B cell (primary cell): ENCODE measurements at regions not wholly inside any gene's neighbourhood (a gene's known extent, or its start where the extent isn't known, plus 50 kb on each side); places are given as distances from the start of the nearest gene placed in this dataset.
"Not testable (repeated sequence)": the region's sequence is repeated elsewhere in the genome, so short reads cannot be mapped to it uniquely, and the experiment has no call there.

ENCODE experiments used
- EZH2 ChIP-seq: IDR thresholded peaks from 2 replicates; pipeline ENCODE4 v1.6.1; 2012; ENCODE audit warnings: borderline replicate concordance, low read depth, mild to moderate bottlenecking, moderate library complexity, low read length; ENCODE audit not compliant: insufficient read depth, poor library complexity, severe bottlenecking
- TF ChIP-seq, protein P1 (sequence below): fragments of 200-600 bp; IDR thresholded peaks from one replicate; pipeline ENCODE4 v1.8.0; 2022; ENCODE audit warnings: antibody characterized with exemption, mild to moderate bottlenecking

DNA sequence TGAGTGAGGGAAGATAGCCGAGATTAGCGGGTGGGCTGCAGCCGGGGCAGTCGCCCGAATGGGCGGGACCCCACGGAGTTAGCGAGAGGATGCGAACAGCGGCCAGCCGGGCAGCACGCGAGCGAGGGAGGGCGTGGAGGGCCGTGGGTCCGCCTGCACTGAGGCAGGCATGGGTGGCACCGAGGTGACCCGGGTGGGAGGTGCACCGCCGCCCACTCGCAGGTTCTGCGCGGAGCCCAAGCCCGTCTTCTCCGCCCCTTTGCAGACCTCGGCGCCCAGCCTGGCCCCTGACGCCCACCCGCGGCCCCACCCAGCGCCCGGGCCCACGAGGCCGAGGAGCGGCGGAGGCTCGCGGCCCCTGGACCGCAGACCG lies 261.7 kb upstream of the PLCXD1 start:
- TF ChIP-seq, protein P1, sequence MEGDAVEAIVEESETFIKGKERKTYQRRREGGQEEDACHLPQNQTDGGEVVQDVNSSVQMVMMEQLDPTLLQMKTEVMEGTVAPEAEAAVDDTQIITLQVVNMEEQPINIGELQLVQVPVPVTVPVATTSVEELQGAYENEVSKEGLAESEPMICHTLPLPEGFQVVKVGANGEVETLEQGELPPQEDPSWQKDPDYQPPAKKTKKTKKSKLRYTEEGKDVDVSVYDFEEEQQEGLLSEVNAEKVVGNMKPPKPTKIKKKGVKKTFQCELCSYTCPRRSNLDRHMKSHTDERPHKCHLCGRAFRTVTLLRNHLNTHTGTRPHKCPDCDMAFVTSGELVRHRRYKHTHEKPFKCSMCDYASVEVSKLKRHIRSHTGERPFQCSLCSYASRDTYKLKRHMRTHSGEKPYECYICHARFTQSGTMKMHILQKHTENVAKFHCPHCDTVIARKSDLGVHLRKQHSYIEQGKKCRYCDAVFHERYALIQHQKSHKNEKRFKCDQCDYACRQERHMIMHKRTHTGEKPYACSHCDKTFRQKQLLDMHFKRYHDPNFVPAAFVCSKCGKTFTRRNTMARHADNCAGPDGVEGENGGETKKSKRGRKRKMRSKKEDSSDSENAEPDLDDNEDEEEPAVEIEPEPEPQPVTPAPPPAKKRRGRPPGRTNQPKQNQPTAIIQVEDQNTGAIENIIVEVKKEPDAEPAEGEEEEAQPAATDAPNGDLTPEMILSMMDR, result not testable (repeated sequence)
- TF ChIP-seq EZH2, result not testable (repeated sequence)
